ENCODE measurements at regions not wholly inside any gene's neighbourhood (a gene's known extent, or its start where the extent isn't known, plus 50 kb on each side); places are given as distances from the start of the nearest gene placed in this dataset.

GRCh38 chrX:125678258-125678657 lies 358.6 kb downstream of the TEX13C start:
- BruUV-seq (replicated peaks) = no TSS peak
- H3K9ac ChIP-seq (ENCODE audit: low read length) = no peak overlapping the region
- no peaks in the 10 kb centered on the region for H3F3A ChIP-seq (ENCODE audit: low read length, unreplicated experiment)
- ChIA-PET CTCF (no interaction called here), POLR2A (ENCODE audit: unreplicated experiment) (no interaction called here)
- no peaks in the 10 kb centered on the region for H3K79me2 ChIP-seq (ENCODE audit: low read length)
- no peak overlapping the region for H3K4me2 ChIP-seq (ENCODE audit: low read length)
- no peaks in the 10 kb centered on the region for H3K9me3 ChIP-seq (ENCODE audit: low read length)
- intact Hi-C loops (cut with micrococcal nuclease) = no loop called here
- no peak overlapping the region for H3K27ac ChIP-seq (ENCODE audit: low read length)
- H3K4me3 ChIP-seq (ENCODE audit: low read length) = no peak overlapping the region
- no peak overlapping the region for H2AFZ ChIP-seq (ENCODE audit: low read length)
- no peak for ATAC-seq
- TF ChIP-seq, protein P1, sequence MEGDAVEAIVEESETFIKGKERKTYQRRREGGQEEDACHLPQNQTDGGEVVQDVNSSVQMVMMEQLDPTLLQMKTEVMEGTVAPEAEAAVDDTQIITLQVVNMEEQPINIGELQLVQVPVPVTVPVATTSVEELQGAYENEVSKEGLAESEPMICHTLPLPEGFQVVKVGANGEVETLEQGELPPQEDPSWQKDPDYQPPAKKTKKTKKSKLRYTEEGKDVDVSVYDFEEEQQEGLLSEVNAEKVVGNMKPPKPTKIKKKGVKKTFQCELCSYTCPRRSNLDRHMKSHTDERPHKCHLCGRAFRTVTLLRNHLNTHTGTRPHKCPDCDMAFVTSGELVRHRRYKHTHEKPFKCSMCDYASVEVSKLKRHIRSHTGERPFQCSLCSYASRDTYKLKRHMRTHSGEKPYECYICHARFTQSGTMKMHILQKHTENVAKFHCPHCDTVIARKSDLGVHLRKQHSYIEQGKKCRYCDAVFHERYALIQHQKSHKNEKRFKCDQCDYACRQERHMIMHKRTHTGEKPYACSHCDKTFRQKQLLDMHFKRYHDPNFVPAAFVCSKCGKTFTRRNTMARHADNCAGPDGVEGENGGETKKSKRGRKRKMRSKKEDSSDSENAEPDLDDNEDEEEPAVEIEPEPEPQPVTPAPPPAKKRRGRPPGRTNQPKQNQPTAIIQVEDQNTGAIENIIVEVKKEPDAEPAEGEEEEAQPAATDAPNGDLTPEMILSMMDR (conservative IDR thresholded peaks at IDR 0.05; ENCODE audit: low read depth, low read length) = no peak
- TF ChIP-seq EZH2 (IDR thresholded peaks at IDR 0.05; ENCODE audit: low read length, unreplicated experiment) (no peak), EZH2phosphoT487 (IDR thresholded peaks at IDR 0.05; ENCODE audit: borderline replicate concordance, low read length) (no peak)
- DNase-seq = no peak
- no peaks in the 10 kb centered on the region for H3K27me3 ChIP-seq (ENCODE audit: low read length)
- no peaks in the 10 kb centered on the region for H4K20me1 ChIP-seq (ENCODE audit: low read length)
- H3K9me2 ChIP-seq (replicated peaks; ENCODE audit: low read length) = no peaks in the 10 kb centered on the region
- H3K36me3 ChIP-seq (ENCODE audit: low read depth, low read length) = no peaks in the 10 kb centered on the region
- H3K4me1 ChIP-seq (ENCODE audit: insufficient read depth, low read length) = no peaks in the 10 kb centered on the region

GRCh38 chrX:125680366-125680765 lies 360.7 kb downstream of the TEX13C start:
- Histone ChIP-seq H3K9ac (ENCODE audit: low read length) (no peak overlapping the region), H3K9me3 (ENCODE audit: low read length) (no peaks in the 10 kb centered on the region), H3K27ac (ENCODE audit: low read length) (no peak overlapping the region), H3K4me2 (ENCODE audit: low read length) (no peak overlapping the region), H3K4me3 (ENCODE audit: low read length) (no peak overlapping the region), H3K79me2 (ENCODE audit: low read length) (no peaks in the 10 kb centered on the region), H2AFZ (ENCODE audit: low read length) (no peak overlapping the region), H3K9me2 (replicated peaks; ENCODE audit: low read length) (no peaks in the 10 kb centered on the region), H3K36me3 (ENCODE audit: low read depth, low read length) (no peaks in the 10 kb centered on the region), H3F3A (ENCODE audit: low read length, unreplicated experiment) (no peaks in the 10 kb centered on the region), H4K20me1 (ENCODE audit: low read length) (no peaks in the 10 kb centered on the region), H3K4me1 (ENCODE audit: insufficient read depth, low read length) (no peaks in the 10 kb centered on the region), H3K27me3 (ENCODE audit: low read length) (no peaks in the 10 kb centered on the region)
- ATAC-seq (no peak), DNase-seq (no peak)
- ChIA-PET CTCF (no interaction called here), POLR2A (ENCODE audit: unreplicated experiment) (no interaction called here)
- intact Hi-C loops (cut with micrococcal nuclease) = no loop called here
- TF ChIP-seq EZH2 (IDR thresholded peaks at IDR 0.05; ENCODE audit: low read length, unreplicated experiment) (no peak), EZH2phosphoT487 (IDR thresholded peaks at IDR 0.05; ENCODE audit: borderline replicate concordance, low read length) (no peak)
- TF ChIP-seq, protein P1 (conservative IDR thresholded peaks at IDR 0.05; ENCODE audit: low read depth, low read length) = no peak
- BruUV-seq (replicated peaks) = no TSS peak

DNA sequence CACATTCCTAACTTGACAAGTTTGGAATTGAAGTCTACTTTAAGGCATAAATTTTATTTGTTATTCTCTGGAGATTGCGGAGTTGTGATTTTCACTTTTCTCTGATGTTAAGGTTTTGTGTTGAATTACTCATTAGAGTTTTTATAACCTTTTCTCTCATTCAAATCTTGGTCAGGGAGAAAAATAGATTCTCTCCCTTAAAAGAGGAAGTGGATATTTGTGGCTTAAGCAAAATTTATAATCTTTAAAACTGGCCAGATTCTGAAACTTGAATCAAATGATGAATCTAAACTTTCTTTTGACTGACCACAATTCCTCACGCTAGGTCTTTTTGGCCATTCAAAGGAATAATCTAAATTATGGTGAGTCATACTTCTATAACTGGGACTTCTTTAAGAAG lies 361.4 kb downstream of the TEX13C start:
- CTCF ChIA-PET = no interaction called here
- intact Hi-C loops (cut with micrococcal nuclease) = no loop called here
- no TSS peak for BruUV-seq (replicated peaks)

More for the DNA sequence above, 361.4 kb downstream of the TEX13C start:
- TF ChIP-seq, protein P1 (conservative IDR thresholded peaks at IDR 0.05; ENCODE audit: low read depth, low read length) = no peak
- TF ChIP-seq EZH2phosphoT487 (IDR thresholded peaks at IDR 0.05; ENCODE audit: borderline replicate concordance, low read length) = no peak
- TF ChIP-seq EZH2 (IDR thresholded peaks at IDR 0.05; ENCODE audit: low read length, unreplicated experiment) = no peak
- Histone ChIP-seq H2AFZ (ENCODE audit: low read length) (no peak overlapping the region), H3F3A (ENCODE audit: low read length, unreplicated experiment) (no peaks in the 10 kb centered on the region), H3K4me2 (ENCODE audit: low read length) (no peak overlapping the region), H3K36me3 (ENCODE audit: low read depth, low read length) (no peaks in the 10 kb centered on the region), H3K9me3 (ENCODE audit: low read length) (no peaks in the 10 kb centered on the region), H3K4me3 (ENCODE audit: low read length) (no peak overlapping the region), H3K27ac (ENCODE audit: low read length) (no peak overlapping the region), H3K4me1 (ENCODE audit: insufficient read depth, low read length) (no peaks in the 10 kb centered on the region), H4K20me1 (ENCODE audit: low read length) (no peaks in the 10 kb centered on the region), H3K79me2 (ENCODE audit: low read length) (no peaks in the 10 kb centered on the region), H3K9ac (ENCODE audit: low read length) (no peak overlapping the region), H3K9me2 (replicated peaks; ENCODE audit: low read length) (no peaks in the 10 kb centered on the region), H3K27me3 (ENCODE audit: low read length) (no peaks in the 10 kb centered on the region)
- DNase-seq (no peak), ATAC-seq (no peak)
- POLR2A ChIA-PET (ENCODE audit: unreplicated experiment) = no interaction called here
